ENCODE measurements at regions not wholly inside any gene's neighbourhood (a gene's known extent, or its start where the extent isn't known, plus 50 kb on each side); places are given as distances from the start of the nearest gene placed in this dataset.

DNA sequence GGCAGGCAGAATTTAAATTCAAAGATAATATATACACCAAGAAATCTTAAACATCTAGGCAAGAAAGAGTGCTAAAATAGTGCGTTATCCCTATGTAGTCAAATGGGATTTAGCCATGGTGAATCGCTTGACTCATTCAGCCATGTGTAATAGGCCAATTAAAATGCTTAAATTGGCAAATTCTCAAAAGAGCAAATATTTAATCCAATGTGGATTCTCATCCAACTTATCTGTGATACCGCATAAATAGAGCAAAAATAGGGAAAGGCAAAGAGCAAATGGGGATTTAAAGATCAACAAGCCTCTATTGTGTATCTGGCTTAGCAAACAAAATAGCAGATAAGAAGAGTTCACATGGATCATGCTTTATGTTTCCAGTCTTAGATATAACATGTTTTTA is 123.2 kb upstream of the RPRM start:
- Histone ChIP-seq H3K27me3 (no peaks in the 10 kb centered on the region), H3K9me3 (no peaks in the 10 kb centered on the region), H3K4me1 (ENCODE audit: insufficient read depth) (no peaks in the 10 kb centered on the region), H3K36me3 (no peaks in the 10 kb centered on the region), H3K4me3 (no peak overlapping the region), H3K27ac (no peak overlapping the region)
- intact Hi-C loops (cut with DNase I) = no loop called here
- WGBS, 3 donors = 73 to 85% (median 74%) methylated on average over 3 of the region's 3 CpGs
- DNase-seq = no peak
- TF ChIP-seq, protein P1, sequence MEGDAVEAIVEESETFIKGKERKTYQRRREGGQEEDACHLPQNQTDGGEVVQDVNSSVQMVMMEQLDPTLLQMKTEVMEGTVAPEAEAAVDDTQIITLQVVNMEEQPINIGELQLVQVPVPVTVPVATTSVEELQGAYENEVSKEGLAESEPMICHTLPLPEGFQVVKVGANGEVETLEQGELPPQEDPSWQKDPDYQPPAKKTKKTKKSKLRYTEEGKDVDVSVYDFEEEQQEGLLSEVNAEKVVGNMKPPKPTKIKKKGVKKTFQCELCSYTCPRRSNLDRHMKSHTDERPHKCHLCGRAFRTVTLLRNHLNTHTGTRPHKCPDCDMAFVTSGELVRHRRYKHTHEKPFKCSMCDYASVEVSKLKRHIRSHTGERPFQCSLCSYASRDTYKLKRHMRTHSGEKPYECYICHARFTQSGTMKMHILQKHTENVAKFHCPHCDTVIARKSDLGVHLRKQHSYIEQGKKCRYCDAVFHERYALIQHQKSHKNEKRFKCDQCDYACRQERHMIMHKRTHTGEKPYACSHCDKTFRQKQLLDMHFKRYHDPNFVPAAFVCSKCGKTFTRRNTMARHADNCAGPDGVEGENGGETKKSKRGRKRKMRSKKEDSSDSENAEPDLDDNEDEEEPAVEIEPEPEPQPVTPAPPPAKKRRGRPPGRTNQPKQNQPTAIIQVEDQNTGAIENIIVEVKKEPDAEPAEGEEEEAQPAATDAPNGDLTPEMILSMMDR (IDR thresholded peaks at IDR 0.05) = no peak
- TF ChIP-seq EP300 (IDR thresholded peaks at IDR 0.05) (no peak), POLR2A (IDR thresholded peaks at IDR 0.05) (no peak)

DNA sequence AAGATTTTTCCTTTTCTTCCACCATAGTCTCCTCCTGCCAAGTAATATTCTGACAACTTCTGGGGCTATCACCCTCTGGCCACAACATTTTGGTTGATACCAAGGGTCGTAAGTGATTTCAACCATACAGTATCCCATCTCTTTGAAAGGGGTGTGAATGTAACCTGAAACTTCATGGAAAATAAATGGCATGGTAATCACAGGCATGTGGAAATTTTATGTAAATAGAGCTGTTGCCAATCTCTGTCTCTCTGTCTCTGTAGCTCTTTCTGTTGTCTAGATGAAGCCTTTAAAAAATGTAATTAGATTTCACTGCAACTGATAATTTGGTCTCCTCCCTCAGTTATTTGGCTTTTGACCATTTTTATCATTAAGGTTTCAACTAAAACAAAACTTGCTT is 125.6 kb upstream of the RPRM start:
- Histone ChIP-seq H3K4me3 (no peak overlapping the region), H3K36me3 (no peaks in the 10 kb centered on the region), H3K27me3 (no peaks in the 10 kb centered on the region), H3K4me1 (ENCODE audit: insufficient read depth) (no peaks in the 10 kb centered on the region), H3K9me3 (no peaks in the 10 kb centered on the region), H3K27ac (no peak overlapping the region)
- intact Hi-C loops (cut with DNase I) = no loop called here
- no peak for DNase-seq
- no peak for TF ChIP-seq EP300 (IDR thresholded peaks at IDR 0.05)
- TF ChIP-seq, protein P1 (IDR thresholded peaks at IDR 0.05) = no peak
- TF ChIP-seq POLR2A (IDR thresholded peaks at IDR 0.05) = no peak
- WGBS, 3 donors = 61 to 78% (median 69%) methylated on average over 1 of the region's 1 CpG

DNA sequence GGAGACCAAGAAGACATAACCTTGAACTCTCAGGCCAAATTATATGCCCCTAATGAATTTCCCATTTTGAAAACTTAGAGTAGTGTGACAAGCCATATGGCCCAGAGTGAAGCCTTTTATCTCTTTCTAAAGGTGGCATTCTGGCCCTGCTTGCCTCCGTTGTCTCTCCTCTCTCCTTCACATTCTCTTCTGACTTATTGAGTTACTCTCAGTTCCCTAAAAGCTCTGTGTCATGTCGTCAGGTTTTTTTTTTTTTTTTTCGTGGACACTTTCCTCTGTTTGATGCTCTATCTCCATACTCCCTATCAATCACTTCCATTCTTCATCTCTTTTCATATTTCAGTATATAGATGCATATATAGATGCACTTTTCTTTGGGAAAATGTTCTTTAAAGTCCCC is 128.1 kb upstream of the RPRM start:
- intact Hi-C loops (cut with DNase I) = no loop called here
- no peak overlapping the region for H3K4me3 ChIP-seq

DNA sequence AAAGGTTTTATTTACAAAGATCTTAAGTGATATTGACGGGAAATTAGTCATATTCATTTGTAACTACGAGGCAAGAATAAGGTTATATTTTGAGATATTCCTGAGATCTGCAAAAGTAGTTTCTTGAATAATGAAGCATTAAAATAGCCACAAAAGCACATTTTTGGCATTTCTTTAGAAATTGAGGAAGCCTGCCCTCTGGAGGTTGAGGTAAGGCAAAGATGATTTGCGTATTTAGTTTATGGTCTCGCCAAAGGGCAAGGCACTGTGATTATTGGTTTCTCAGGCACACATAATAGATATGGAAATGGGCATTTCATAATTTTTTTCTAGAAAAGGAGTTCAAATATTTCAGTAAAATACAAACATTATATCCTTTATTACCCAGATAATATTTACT is 143.7 kb upstream of the RPRM start:
- no peaks in the 10 kb centered on the region for H3K9me3 ChIP-seq
- no peaks in the 10 kb centered on the region for H3K27me3 ChIP-seq
- WGBS, 3 donors = 66 to 77% (median 73%) methylated on average over 4 of the region's 4 CpGs
- no peaks in the 10 kb centered on the region for H3K4me1 ChIP-seq (ENCODE audit: insufficient read depth)
- DNase-seq = no peak
- H3K36me3 ChIP-seq = no peaks in the 10 kb centered on the region
- intact Hi-C loops (cut with DNase I) = no loop called here
- TF ChIP-seq, protein P1 (IDR thresholded peaks at IDR 0.05) = no peak
- TF ChIP-seq EP300 (IDR thresholded peaks at IDR 0.05) = no peak
- TF ChIP-seq POLR2A (IDR thresholded peaks at IDR 0.05) = no peak
- no peak overlapping the region for H3K27ac ChIP-seq
- H3K4me3 ChIP-seq = no peak overlapping the region

More for the DNA sequence above, 128.1 kb upstream of the RPRM start:
- H3K36me3 ChIP-seq = no peaks in the 10 kb centered on the region
- H3K4me1 ChIP-seq (ENCODE audit: insufficient read depth) = no peaks in the 10 kb centered on the region
- H3K27ac ChIP-seq = no peak overlapping the region
- TF ChIP-seq POLR2A (IDR thresholded peaks at IDR 0.05) (no peak), EP300 (IDR thresholded peaks at IDR 0.05) (no peak)
- TF ChIP-seq, protein P1 (IDR thresholded peaks at IDR 0.05) = no peak
- no peaks in the 10 kb centered on the region for H3K27me3 ChIP-seq
- DNase-seq = no peak
- WGBS, 3 donors = 70 to 76% (median 73%) methylated on average over 2 to 3 of the region's 3 CpGs
- no peaks in the 10 kb centered on the region for H3K9me3 ChIP-seq

DNA sequence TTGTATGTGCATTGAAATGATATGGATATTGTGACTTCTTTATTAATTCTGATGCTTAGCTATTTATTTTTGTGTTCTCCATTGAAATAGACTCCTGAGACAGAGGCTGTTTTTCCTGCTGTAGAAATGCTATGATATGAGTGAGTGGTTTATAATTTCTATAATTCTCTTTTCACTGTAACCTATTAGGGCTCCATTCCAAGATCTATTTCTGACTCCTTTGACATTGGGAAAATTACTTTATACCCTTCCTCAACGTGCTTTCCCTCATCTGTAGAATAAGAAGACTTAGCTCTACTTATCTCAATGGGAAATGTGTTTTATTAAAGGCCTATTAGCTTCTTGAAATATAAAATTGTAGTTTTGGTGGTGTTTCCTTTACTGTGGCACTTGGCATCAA is 144.5 kb upstream of the RPRM start:
- H3K4me1 ChIP-seq (ENCODE audit: insufficient read depth) = no peaks in the 10 kb centered on the region
- H3K27me3 ChIP-seq = no peaks in the 10 kb centered on the region
- no peaks in the 10 kb centered on the region for H3K36me3 ChIP-seq
- DNase-seq = no peak
- 29 to 38% (median 33%) methylated on average over 1 of the region's 1 CpG for WGBS, 3 donors
- intact Hi-C loops (cut with DNase I) = no loop called here
- no peak overlapping the region for H3K4me3 ChIP-seq
- H3K9me3 ChIP-seq = no peaks in the 10 kb centered on the region
- no peak for TF ChIP-seq EP300 (IDR thresholded peaks at IDR 0.05)
- TF ChIP-seq, protein P1 (IDR thresholded peaks at IDR 0.05) = no peak
- TF ChIP-seq POLR2A (IDR thresholded peaks at IDR 0.05) = no peak
- H3K27ac ChIP-seq = no peak overlapping the region
